Stimulated activated naive CD4-positive, alpha-beta T cell (primary cell): ENCODE measurements at regions not wholly inside any gene's neighbourhood (a gene's known extent, or its start where the extent isn't known, plus 50 kb on each side); places are given as distances from the start of the nearest gene placed in this dataset.
"Not testable (repeated sequence)": the region's sequence is repeated elsewhere in the genome, so short reads cannot be mapped to it uniquely, and the experiment has no call there.

Experiments used
- DNase-seq, 6 experiments: peaks; one replicate each; lab custom pipeline; 2025; lab: John Stamatoyannopoulos, UW

DNA sequence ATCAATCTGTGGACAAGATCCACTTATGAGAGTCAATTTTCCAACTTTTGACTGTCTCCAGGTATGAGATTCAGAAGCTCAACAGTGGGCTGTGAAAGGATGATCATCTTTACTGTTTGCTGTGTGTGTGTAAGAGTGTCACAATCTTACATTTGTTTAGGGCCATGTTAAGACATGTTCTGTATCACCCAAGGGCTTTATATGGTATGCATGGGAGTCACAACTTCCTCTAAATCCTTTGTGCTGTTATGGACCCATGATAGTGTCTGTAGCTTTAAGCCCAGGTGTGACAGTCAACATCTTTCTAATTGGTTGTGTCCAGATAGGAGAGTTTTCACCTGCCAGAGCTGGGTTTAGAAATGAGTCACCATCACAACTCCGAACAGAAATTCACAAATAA, 70.2 kb downstream of the ZNF726 start:
- not testable (repeated sequence) for DNase-seq

GRCh38 chr19:23986623-23987022, 71.9 kb downstream of the ZNF726 start:
- DNase-seq: no peak

- DNase-seq: no peak
Measured at GRCh38 chr19:23991170-23991569, 76.5 kb downstream of the ZNF726 start.

- DNase-seq: no peak
Measured at GRCh38 chr19:23992348-23992747, 77.7 kb downstream of the ZNF726 start.

GRCh38 chr19:23993440-23993839, 78.8 kb downstream of the ZNF726 start:
- DNase-seq: no peak

GRCh38 chr19:23996549-23996948, 81.9 kb downstream of the ZNF726 start:
- DNase-seq: no peak

- DNase-seq: no peak
Measured at GRCh38 chr19:23998568-23998967, 83.9 kb downstream of the ZNF726 start.

GRCh38 chr19:23999821-24000610, 85.3 kb downstream of the ZNF726 start:
- DNase-seq: no peak

- DNase-seq: no peak
Measured at GRCh38 chr19:24000656-24001055, 86.0 kb downstream of the ZNF726 start.

- DNase-seq: no peak
Measured at GRCh38 chr19:24002256-24002945, 84.6 kb upstream of the ZNF254 start.

DNA sequence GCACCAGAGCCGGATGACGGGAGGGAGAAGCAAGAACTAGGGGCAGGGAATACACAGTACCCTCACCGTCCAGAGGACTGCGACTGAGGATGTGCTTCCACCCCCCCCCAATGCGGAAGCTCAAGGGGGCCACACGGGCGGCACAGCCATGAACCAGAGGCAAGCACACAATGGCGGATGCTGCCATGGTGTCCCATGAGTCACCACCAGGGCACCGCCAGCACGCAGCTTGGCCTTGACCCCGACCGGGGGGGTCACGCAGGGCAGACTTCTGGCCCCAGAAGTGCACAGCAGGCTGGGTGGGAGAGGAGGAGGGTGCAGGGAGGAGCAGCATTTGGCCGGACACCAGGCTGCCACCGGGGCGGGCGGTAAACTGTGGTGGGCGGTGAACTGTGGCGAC, 83.5 kb upstream of the ZNF254 start:
- no peak for DNase-seq

GRCh38 chr19:24004166-24004565, 82.8 kb upstream of the ZNF254 start:
- DNase-seq: no peak

- no peak for DNase-seq
Measured at GRCh38 chr19:24029941-24030636, 56.9 kb upstream of the ZNF254 start.

DNA sequence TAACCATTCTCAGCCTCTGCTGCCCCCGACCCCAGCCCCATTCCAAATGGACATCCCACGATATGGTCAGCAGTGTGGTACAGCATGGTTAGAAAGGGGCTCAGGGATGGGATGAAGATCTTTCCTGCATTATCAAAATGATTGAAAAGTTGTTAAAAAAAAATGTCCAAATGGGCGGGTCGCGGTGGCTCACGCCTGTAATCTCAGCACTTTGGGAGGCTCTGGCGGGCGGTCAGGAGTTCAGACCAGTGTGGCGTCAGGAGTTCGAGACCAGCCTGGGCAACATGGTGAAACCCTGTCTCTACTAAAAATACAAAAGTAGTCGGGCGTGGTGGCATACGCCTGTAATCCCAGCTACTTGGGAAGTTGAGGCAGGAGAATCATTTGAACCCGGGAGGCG, 54.3 kb upstream of the ZNF254 start:
- DNase-seq: no peak

DNA sequence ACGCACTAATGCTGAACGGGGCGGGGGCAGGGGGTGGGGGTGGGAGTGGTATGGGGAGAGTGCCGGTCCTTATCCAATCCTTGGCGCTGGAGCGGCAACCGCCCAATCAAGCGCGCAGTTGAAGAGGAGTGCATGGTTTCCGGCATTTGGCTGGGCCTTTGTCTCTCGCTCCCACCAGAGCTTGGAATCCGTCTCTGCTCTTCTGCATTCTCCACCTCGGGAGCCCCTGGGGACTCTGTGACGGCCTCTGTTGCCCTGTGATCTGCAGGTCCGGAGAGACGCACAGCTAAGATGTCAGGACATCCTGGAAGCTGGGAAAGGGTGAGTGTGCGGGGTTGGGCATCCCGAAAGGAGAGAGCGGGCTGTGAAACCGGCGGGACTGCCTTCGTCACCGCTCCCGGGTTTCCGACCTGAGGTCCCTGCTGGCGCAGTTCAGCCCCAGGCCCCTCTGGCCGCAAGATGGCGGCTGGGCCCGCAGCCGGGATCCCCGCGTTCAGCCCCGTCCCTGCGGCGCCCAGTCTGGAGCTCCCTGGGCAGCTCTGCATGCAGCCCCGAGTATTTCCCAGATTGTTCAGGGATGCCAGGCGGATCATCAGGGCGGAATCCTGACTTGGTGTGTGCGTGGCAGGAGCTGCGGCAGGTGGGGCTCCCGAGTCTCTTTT, 53.6 kb upstream of the ZNF254 start:
- DNase-seq: peak; percentile 73 to 88 (median 84)

GRCh38 chr19:24033963-24034342, 53.0 kb upstream of the ZNF254 start:
- peak in 5 of 6 experiments; percentile 13 to 72 (median 39) for DNase-seq

DNA sequence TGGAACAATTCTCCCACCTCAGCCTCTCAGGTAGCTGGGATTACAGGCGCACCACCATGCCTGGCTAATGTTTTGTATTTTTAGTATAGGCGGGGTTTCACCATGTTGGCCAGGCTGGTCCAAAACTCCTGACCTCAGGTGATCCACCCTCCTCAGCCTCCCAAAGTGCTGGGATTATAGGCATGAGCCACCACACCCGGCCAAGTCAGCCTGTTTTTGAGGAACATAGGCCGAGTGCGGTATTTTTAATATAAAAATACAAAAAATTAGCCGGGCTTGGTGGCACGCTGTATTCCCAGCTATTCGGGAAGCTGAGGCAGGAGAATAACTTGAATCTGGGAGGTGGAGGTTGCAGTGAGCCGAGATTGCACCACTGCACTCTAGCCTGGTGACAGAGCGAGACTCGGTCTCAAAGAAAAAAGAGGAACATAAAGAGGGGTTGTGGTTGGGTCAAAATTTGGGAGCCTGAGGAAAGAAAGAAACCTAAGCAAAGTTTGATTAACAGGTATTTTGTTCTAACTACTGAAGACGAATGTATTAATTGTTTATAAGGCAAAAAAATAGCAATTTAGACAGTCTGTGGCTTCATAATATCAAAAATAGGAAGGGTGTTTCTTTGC, 51.6 kb upstream of the ZNF254 start:
- DNase-seq: not testable (repeated sequence)
